Muscle of arm (tissue), 1 donor: ENCODE measurements at regions not wholly inside any gene's neighbourhood (a gene's known extent, or its start where the extent isn't known, plus 50 kb on each side); places are given as distances from the start of the nearest gene placed in this dataset.
"Not testable (repeated sequence)": the region's sequence is repeated elsewhere in the genome, so short reads cannot be mapped to it uniquely, and the experiment has no call there.

Source experiments
- DNase-seq: peaks from one replicate; pipeline ENCODE4 v3.0.0-alpha.2; 2013

DNA sequence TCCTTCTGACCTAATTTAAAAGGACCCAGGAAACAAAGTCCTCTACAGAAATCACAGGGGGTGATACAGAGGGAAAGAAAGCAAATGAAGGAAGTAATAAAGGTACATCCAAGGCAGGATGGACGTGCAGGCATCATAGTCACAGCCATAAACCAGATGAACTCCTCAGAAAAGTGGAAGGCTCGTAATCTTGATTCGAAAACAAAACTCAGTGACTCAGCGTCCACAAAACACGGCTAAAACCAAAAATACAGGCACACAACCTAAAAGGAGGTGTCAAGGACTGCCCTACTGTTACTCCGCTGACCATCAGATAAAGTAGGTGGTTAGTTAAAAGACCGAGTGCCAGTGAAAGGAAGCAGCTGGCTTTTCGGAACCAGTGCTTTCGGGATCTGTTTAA is 81.5 kb downstream of the TRIM69 start:
- not testable (repeated sequence) for DNase-seq

DNA sequence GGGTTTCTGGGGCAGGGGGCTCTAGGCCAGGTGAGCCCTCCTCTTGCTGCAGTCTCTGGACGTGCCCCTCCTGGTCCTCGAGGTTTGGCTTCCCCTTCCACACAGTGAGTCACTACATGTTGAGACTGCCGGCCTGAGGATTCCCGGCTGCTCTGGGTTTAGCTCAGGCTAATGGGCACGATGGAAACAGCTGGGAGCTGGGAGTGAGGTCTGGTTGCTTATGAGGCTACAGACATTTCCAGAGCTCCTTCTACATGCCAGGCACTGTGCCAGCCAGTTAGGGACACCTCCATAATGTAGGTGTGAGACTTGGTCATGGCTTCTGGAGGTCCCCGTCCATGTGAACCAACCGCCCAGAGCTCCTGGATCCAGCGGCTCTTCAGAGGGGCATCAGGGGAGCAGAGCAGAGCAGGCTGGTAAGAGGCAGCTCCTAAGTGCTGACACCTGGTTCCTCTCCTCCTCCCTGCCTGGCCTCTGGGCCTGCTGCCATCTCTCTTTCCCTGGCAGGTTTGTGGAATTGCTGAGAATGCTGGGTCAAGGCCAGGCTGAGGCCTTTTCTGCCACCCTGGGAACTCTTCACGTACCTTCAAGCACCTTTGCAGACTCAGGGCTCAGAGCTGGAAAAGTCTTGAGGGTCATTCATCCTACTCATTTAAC is 83.1 kb downstream of the TRIM69 start:
- DNase-seq: not testable (repeated sequence)

DNA sequence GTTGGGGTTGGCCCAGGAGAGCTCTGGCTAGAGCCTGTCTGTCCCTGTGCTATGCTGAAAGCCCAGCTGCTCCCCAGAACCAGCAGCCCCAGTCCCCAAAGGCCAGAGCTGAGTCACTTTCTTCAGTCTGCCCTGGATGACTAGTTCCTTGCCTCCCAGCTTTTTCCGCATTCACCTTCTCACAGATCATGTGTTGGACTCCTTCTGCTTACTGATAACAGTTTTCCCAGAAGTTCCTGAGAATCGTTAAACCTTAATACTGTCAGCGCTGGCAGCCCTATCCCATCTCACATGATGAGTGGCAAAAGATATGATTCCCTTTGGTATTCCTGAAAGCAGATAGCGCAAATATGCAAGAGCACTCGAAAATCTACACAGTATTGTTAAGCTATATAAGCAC is 84.2 kb downstream of the TRIM69 start:
- DNase-seq: not testable (repeated sequence)

DNA sequence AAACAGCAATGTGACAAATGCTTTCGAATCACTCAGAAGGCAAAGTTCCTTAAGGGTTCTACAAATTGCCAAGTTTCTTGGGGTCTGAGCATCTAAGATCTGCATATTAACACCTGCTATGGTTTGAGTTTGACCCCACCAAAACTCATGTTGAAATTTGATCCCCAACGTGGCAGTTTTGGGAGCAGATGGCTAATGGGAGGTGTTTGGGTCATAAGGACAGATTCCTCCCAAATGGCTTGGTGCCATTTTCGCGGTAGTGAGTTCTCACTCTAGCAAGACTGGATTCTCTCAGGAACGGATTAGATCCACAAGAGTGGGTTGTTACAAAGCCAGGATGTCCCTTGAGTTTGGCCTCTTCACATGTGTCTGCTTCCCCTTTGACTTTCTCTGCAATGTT is 84.6 kb downstream of the TRIM69 start:
- DNase-seq: not testable (repeated sequence)

DNA sequence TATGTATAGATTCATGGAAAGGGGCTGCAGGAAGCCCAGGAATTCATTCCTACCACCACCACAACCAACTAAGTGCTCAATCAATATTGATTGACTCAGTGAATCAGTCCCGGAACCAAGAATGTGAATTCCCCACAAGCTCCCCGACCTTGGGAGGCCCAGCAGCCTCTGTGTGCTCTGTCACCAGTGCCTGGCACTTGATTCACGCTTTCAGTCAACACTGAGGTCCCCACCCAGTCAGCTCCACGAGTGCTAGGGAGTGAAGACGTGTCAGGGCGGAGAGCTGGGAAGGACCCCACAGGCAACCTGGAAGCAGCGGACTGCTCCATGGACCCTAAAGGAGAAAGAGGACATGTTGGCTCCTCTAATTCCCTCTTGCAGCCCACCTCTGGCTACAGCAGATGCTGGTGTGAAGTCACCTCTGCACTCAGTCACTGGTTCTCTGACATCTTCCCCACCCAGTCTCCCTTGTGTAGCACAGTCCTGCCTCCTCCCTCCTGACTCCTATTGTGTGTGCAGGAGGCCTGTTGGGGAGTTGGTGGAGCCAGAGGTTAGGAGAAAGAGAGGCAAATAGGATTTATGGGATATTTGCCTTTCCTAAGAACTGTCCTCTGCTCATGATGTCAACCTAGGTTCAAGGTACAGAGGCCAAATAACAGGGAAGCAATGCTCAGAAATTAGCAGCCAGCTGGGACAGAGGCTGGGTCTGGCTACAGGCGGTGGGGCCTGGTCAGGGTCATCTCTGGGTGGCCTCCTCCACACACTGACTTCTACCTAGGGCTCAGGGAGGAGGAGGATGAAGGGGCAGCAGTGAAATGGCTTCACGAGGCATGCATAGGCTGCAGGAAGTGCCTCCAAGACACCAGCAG is 88.2 kb downstream of the TRIM69 start:
- DNase-seq: not testable (repeated sequence)

- DNase-seq: not testable (repeated sequence)
These were observed 90.3 kb downstream of the TRIM69 start for GRCh38 chr15:44826583-44826982.

DNA sequence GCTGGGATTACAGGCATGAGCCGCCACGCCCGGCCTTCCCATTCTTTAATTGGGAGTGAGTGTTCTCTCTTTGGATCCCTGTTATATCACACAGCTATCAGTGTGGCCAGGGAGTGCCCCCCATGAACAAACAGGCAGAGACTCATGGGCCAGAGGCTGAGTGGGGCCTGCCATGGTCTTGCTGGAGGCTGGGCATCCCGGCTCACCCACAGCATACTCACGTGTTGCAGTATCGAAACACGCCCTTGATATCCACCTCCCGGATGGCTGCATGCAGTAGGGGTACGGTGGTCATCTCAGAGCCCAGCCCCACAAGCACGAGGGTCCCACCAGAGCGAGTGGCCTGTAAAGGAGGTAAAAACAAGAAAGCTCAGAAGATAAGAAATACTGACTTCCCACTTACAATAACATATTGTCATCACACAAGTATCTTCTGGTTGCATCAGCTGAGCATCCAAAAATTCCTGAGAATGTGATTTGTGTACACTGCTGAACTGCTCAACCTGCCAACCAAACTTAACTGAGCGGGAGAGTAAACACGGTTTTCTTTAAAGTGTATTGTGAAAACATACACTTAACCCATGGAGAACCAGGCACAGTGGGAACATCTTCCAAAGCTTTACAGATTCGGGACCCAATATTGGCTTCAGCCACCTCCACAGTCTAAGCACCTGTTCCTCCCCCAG is 92.0 kb downstream of the TRIM69 start:
- not testable (repeated sequence) for DNase-seq

- not testable (repeated sequence) for DNase-seq
These were observed 92.8 kb downstream of the TRIM69 start for GRCh38 chr15:44829150-44829549.

DNA sequence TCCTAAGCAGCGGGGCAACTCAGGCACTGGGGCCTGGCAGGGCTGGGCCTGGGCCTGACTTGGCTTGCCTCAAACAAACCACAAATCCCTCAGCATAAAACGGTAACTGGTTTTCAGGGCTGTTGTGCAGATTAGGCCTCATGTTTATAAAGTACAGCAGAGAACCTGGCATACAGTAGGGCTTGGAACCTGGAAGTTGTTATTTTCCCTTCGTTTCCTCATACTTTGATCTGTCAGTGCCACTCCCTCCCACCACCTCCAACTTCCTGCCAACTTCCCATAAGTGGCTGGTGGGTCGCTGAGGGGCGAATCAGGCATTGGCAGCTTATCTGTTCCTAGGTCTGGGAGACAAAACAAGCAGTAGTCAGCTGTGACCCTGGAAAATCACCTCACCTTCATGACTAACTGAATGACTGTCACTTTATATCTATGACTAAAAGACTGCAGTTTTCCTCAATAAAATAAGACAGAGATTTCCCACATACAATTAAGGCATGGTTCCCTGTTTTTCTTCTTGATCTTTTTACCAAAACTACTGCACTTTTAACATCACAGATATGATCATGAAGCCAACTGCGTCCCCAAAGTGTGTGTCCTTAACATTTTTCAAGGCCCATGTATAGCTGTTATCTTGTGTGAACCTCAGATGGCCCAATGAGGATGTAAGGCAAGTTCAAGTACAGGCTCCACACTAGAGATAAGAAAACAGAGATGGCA is 94.5 kb downstream of the TRIM69 start:
- not testable (repeated sequence) for DNase-seq

DNA sequence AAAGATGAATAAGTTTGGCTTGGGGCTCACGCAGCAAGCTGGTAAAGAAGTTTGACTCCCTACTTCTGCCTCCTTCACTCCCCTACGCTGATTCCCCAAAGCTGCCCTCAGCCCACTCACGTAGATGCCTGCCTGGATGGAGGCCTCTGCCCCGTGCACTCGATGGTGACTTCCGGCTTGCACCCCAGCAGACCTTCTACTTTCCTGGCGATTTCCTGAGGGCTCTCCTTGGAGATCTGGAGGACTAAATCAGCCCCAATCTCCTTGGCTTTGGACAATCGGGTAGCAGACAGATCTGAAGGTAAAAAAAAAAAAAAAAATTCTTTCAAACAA is 95.0 kb downstream of the TRIM69 start:
- DNase-seq: not testable (repeated sequence)

- not testable (repeated sequence) for DNase-seq
These were observed 95.8 kb downstream of the TRIM69 start for GRCh38 chr15:44832133-44832532.

GRCh38 chr15:44833081-44833480 is 96.8 kb downstream of the TRIM69 start:
- DNase-seq: not testable (repeated sequence)

DNA sequence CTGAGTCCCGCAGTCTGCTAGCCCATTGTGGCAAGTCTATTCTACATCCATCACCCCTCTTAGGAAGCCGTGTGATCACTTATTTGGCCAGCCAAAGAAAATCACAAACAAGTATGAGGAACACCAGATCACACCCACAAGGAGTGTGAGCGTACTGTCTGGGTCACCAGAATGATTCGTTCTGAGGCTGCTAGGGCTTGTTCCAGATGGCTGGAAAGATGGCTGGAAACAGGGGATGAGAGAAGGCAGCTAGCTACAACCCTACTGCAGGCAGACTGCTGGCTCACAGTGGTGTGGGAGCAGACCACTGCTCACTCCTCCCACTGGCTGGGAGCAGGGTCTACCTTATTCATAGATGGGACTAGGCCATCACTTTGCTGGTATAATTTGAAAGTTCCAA is 97.4 kb downstream of the TRIM69 start:
- DNase-seq: not testable (repeated sequence)

- not testable (repeated sequence) for DNase-seq
These were observed 98.8 kb downstream of the TRIM69 start for GRCh38 chr15:44835082-44835481.

DNA sequence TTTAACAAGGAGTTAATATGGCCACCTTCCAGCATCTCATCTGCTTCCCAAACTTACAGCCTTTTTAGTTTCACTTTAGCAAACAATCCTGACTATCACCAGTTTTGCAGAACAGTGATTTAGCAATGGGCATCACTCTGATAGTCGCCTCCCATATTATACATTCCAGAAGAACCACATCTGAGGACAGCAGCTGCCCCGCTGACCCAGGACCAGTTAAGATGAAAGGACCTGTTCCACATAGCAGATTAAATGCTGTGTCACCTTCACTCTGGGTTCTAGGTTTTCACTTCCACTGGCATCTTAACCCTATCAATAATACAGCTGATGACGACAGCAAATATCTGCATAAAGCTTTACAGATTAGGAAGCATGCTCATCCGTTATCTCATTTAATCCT is 99.8 kb downstream of the TRIM69 start:
- DNase-seq: no peak

- DNase-seq: not testable (repeated sequence)
These were observed 102.6 kb downstream of the TRIM69 start for GRCh38 chr15:44838929-44839328.

DNA sequence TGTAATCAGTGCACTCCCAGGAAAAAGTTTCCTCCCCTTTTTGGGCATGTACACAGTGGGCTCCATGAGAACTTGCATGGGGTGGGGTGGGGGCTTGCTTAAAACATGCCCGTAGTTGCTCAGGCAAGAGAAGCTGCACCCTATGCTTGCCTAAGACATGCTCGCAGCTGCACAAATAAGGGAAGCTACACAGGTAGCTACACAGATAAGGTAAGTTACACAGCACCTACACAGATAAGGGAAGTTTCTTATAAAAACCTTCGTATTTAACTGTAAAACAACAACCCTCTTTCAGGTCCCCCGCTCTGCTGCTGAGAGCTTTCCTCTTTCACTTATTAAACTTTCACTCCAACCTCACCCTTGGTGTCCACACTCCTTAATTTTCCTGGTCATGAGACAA is 105.4 kb downstream of the TRIM69 start:
- not testable (repeated sequence) for DNase-seq

DNA sequence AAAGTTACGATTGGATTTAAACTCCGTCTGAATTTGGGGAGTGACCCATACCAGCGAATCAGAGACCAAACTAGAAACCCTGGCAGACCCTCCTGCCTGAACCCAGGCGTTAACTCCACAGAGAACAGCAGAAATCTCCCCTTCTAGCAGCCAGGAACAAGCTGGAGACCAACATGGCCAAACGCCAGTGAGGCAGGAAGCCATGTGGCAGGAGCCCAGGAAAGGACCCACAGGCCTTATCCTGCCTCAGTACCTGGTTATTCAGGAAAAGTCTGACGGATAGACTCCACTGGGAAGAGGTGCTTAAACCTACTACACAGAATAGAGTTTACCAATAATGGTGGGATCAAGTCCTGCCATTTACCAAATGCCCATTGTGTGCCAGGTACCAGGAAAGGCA is 106.6 kb downstream of the TRIM69 start:
- DNase-seq: not testable (repeated sequence)

DNA sequence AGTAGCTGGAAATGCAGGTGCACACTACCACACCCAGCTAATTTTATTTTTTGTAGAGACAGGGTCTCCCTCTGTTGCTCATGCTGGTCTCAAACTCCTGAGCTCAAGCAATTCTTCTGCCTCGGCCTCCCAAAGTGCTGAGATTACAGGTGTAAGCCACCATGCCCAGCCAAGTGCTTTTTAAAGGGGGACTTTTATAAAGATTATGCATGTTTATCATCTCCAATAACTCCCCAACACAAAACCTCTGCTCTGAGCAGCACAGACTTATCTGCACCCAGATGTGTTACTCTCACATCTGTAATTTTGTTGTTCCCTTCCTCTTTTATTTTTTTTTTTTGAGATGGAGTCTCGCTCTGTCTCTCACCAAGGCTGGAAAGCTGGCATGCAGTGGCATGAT is 108.6 kb downstream of the TRIM69 start:
- not testable (repeated sequence) for DNase-seq

DNA sequence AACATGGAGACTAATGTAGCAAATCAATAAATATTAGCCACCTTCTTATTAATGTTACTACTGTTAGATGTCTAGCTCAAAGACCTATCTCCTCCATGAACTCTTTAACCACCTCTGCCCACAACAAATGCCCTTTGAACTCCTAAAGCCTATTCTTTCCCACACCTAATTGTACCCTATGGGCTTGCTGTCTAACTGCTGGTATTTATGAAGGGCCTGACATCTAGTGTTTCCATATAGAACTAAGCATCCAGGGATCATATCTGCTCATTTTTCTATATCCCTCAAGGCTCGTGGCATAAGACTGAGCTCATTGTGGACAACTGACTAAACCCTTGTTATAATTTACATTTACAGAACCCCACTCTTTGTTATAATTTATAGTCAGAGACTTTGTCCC is 109.8 kb downstream of the TRIM69 start:
- not testable (repeated sequence) for DNase-seq

DNA sequence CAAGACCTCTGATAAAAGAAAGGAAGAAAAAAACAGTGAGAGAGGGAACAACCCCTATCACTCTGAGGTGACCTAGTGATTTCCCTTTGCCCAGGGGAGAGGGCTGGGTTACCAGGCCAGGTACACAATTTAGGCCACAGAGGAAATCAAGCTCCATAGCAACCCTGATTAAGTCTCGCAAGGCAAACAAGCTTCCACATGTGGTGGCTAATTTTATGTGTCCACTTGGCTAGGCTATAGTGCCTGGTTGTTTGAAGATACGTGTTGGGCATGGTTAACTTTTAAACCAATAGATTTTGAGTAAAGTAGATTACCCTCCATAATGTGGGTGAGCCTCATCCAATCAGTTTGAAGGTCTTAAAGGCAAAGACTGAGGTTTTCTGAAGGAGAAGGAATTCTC is 108.9 kb upstream of the TERB2 start:
- DNase-seq: not testable (repeated sequence)

GRCh38 chr15:44848859-44849258 is 107.6 kb upstream of the TERB2 start:
- DNase-seq: not testable (repeated sequence)
